ENCODE measurements at regions not wholly inside any gene's neighbourhood (a gene's known extent, or its start where the extent isn't known, plus 50 kb on each side); places are given as distances from the start of the nearest gene placed in this dataset.

DNA sequence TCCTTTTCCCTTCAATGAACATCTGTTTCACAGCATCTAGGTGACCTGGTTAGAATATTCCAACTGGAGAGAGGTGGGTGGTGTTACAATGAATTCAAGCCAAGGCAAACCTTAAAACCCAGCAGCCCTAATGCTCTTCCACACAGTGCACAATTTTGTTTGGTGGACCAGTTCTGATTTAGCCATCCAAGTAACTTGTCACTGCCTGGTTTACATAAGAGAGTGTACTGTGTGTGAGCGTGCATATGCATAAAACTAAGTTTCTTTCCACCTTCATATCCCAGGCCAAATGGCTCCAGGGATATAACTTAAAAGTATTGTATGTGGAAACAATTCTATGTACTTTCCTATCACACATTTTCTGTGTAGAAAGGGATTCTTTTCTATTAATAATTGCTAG lies 200.4 kb upstream of the FAR2 start:
- TF ChIP-seq POLR2AphosphoS5 (IDR thresholded peaks at IDR 0.05) (no peak), POLR2A (IDR thresholded peaks at IDR 0.05) (no peak)
- TF ChIP-seq, protein P1, sequence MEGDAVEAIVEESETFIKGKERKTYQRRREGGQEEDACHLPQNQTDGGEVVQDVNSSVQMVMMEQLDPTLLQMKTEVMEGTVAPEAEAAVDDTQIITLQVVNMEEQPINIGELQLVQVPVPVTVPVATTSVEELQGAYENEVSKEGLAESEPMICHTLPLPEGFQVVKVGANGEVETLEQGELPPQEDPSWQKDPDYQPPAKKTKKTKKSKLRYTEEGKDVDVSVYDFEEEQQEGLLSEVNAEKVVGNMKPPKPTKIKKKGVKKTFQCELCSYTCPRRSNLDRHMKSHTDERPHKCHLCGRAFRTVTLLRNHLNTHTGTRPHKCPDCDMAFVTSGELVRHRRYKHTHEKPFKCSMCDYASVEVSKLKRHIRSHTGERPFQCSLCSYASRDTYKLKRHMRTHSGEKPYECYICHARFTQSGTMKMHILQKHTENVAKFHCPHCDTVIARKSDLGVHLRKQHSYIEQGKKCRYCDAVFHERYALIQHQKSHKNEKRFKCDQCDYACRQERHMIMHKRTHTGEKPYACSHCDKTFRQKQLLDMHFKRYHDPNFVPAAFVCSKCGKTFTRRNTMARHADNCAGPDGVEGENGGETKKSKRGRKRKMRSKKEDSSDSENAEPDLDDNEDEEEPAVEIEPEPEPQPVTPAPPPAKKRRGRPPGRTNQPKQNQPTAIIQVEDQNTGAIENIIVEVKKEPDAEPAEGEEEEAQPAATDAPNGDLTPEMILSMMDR (IDR thresholded peaks at IDR 0.05), result no peak
